Gastrocnemius medialis (tissue), 4 donors: ENCODE measurements at regions not wholly inside any gene's neighbourhood (a gene's known extent, or its start where the extent isn't known, plus 50 kb on each side); places are given as distances from the start of the nearest gene placed in this dataset.

Experiments
- ATAC-seq, 2 donors: fragments of 150-250 bp; one replicate each; pipeline ENCODE4 v1.9.1; 2016
- DNase-seq, 2 donors: peaks; one replicate each; pipeline ENCODE4 v3.0.0-alpha.2; 2019
- H3K27ac ChIP-seq, 4 donors: fragments of 200-600 bp; sonication (generic); 1 replicate in 1 of 4; 2 replicates in 3 of 4; pipeline ENCODE4 v1.5.1; 2016 to 2018; ENCODE audit warnings: mild to moderate bottlenecking in 2 of 4, moderate library complexity in 1 of 4
- H3K27me3 ChIP-seq, 3 donors: fragments of 200-600 bp; sonication (generic) in 2 of 3; 1 replicate in 1 of 3; 2 replicates in 2 of 3; pipeline versions ENCODE4 v1.5.1 to v1.6.0; 2016 to 2019; ENCODE audit warnings: mild to moderate bottlenecking in 1 of 3, moderate library complexity in 1 of 3
- H3K36me3 ChIP-seq, 2 donors: fragments of 200-600 bp; sonication (generic) in 1 of 2; one replicate each; pipeline ENCODE4 v1.5.1; 2017 to 2018
- H3K4me1 ChIP-seq, 2 donors: fragments of 200-600 bp; sonication (generic) in 1 of 2; one replicate each; pipeline ENCODE4 v1.5.1; 2016 to 2017; ENCODE audit warnings: mild to moderate bottlenecking in 2 of 2
- H3K4me3 ChIP-seq, 4 donors: fragments of 200-600 bp; sonication (generic) in 3 of 4; 1 replicate in 1 of 4; 2 replicates in 3 of 4; pipeline ENCODE4 v1.5.1; 2016 to 2019; ENCODE audit warnings: mild to moderate bottlenecking in 2 of 4
- H3K9me3 ChIP-seq, 3 donors: fragments of 200-600 bp; sonication (generic) in 2 of 3; 1 replicate in 1 of 3; 2 replicates in 2 of 3; pipeline ENCODE4 v1.5.1; 2016 to 2019
- CTCF ChIP-seq, 5 experiments: fragments of 450-650 bp in 3 of 5; fragments of 200-600 bp in 2 of 5; sonication (generic) in 2 of 5; IDR thresholded peaks in 4 of 5; conservative IDR thresholded peaks in 1 of 5; 1 replicate in 4 of 5; 2 replicates in 1 of 5; pipeline ENCODE4 v1.5.1; 2016 to 2019; ENCODE audit warnings: antibody characterized with exemption in 5 of 5, mild to moderate bottlenecking in 3 of 5, moderate library complexity in 3 of 5
- POLR2A ChIP-seq, 2 donors: fragments of 450-650 bp; IDR thresholded peaks; one replicate each; pipeline ENCODE4 v1.6.1; 2017; ENCODE audit warnings: antibody characterized with exemption in 2 of 2, mild to moderate bottlenecking in 2 of 2, moderate library complexity in 2 of 2
- in situ Hi-C, 4 donors: fragments of 200-750 bp; cut with MboI; loops; one replicate each; pipeline versions ENCODE4 v1.15.0 to v1.8.0; 2017; ENCODE audit warnings: low sequenced_read_pairs in 4 of 4
- intact Hi-C: fragments of 100-400 bp; cut with DNase I; formaldehyde crosslinking; loops from one replicate; pipeline ENCODE4 v1.15.1; 2023; ENCODE audit warnings: low total_unique reads

DNA sequence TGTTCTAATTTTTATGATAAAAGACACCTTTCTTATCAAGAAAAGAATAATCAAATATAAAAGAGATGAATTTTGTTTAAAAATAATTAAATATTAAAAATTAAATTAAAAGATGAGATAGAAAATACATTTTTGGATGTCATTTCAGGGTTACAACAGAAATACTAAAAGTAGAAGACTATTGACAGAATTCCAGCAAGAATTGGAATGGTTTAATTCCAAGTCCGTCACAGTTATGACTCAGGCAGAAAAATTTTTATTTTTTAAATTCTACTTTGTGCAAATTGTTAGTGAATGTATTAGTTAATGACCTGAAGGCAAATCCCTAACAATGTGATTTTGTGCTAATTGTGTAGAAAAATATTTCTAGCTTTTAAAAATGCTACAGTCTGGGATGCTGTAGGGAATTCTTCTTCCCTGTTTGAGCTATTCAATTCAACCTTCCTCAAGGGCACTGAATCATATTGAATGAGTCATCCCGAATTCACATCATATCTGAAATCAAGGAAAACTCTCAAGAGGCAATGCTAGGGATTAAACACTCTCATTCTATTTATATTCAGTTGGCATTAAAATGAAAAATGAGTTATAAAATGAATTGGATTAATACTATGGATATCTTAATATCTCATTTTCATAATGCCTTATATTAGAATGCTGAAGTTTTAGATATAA lies 633.5 kb upstream of the ATXN8OS start:
- H3K27ac ChIP-seq: no peak overlapping the region
- H3K4me3 ChIP-seq: no peak overlapping the region
- H3K36me3 ChIP-seq: no peaks in the 10 kb centered on the region
- H3K27me3 ChIP-seq: no peaks in the 10 kb centered on the region
- in situ Hi-C loops (no loop called here), intact Hi-C loops (no loop called here)
- no peak for ATAC-seq
- TF ChIP-seq POLR2A (IDR thresholded peaks at IDR 0.05) (no peak), CTCF (IDR thresholded peaks at IDR 0.05 in 4 of 5, conservative IDR thresholded peaks at IDR 0.05 in 1 of 5) (no peak)
- no peaks in the 10 kb centered on the region for H3K4me1 ChIP-seq
- no peaks in the 10 kb centered on the region for H3K9me3 ChIP-seq
- DNase-seq: no peak

DNA sequence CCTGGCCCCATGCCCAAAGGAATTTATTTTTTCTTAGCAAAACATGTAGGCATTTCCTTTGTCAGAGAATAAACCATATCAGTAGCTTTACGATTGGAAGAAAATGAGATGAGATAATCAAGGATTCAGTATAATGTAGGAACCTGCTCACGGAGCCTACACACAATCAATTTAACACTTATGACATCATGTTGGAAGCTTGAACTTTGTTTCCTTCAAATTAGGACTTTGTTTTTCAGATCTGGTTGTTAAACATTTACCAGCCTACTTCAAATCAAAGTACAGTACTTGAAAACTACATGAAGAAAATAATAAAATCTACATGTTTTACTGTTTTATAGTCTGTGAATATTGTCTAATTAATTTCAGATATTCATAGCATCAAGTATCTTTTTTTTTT lies 639.0 kb upstream of the ATXN8OS start:
- DNase-seq (no peak), ATAC-seq (no peak)
- no peak overlapping the region for H3K27ac ChIP-seq
- intact Hi-C loops (no loop called here), in situ Hi-C loops (no loop called here)
- no peaks in the 10 kb centered on the region for H3K36me3 ChIP-seq
- H3K9me3 ChIP-seq: no peaks in the 10 kb centered on the region
- no peaks in the 10 kb centered on the region for H3K4me1 ChIP-seq
- H3K27me3 ChIP-seq: no peaks in the 10 kb centered on the region
- no peak overlapping the region for H3K4me3 ChIP-seq
- TF ChIP-seq CTCF (IDR thresholded peaks at IDR 0.05 in 4 of 5, conservative IDR thresholded peaks at IDR 0.05 in 1 of 5): no peak
- TF ChIP-seq POLR2A (IDR thresholded peaks at IDR 0.05): no peak

GRCh38 chr13:69461397-69461796 lies 646.2 kb upstream of the ATXN8OS start:
- DNase-seq (no peak), ATAC-seq (no peak)
- no peaks in the 10 kb centered on the region for H3K4me1 ChIP-seq
- H3K9me3 ChIP-seq: no peaks in the 10 kb centered on the region
- H3K36me3 ChIP-seq: no peaks in the 10 kb centered on the region
- H3K27ac ChIP-seq: no peak overlapping the region
- no peaks in the 10 kb centered on the region for H3K27me3 ChIP-seq
- TF ChIP-seq POLR2A (IDR thresholded peaks at IDR 0.05) (no peak), CTCF (IDR thresholded peaks at IDR 0.05 in 4 of 5, conservative IDR thresholded peaks at IDR 0.05 in 1 of 5) (no peak)
- no peak overlapping the region for H3K4me3 ChIP-seq
- intact Hi-C loops: no loop called here
- in situ Hi-C loops: no loop called here

DNA sequence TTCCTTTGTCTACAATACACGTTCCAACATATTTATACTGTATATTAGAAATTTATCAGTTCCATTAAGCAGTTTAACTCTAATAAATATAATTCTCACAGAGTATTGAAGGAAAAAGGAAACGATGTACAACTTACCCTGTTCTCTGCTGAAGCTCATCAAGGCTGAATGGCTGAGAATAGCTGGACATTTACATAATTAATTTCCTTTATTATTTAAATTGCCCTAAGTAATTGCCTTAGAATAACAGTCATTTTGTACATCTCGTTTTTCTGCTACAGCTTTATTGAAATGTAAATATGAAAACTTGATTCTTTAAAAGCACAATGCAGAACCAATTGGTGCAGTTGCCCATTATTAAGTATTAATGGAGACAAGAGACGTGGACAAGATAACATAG lies 648.3 kb upstream of the ATXN8OS start:
- no peak overlapping the region for H3K27ac ChIP-seq
- H3K9me3 ChIP-seq: no peaks in the 10 kb centered on the region
- no peak for TF ChIP-seq POLR2A (IDR thresholded peaks at IDR 0.05)
- no peak for TF ChIP-seq CTCF (IDR thresholded peaks at IDR 0.05 in 4 of 5, conservative IDR thresholded peaks at IDR 0.05 in 1 of 5)
- ATAC-seq (no peak), DNase-seq (no peak)
- no peak overlapping the region for H3K4me3 ChIP-seq
- intact Hi-C loops: no loop called here
- H3K36me3 ChIP-seq: no peaks in the 10 kb centered on the region
- no peaks in the 10 kb centered on the region for H3K27me3 ChIP-seq
- in situ Hi-C loops: no loop called here
- H3K4me1 ChIP-seq: no peaks in the 10 kb centered on the region

- intact Hi-C loops: no loop called here
- no peak overlapping the region for H3K4me3 ChIP-seq
These were observed 649.6 kb upstream of the ATXN8OS start for GRCh38 chr13:69458013-69458412.

More at GRCh38 chr13:69458013-69458412, 649.6 kb upstream of the ATXN8OS start:
- no peak for ATAC-seq
- Histone ChIP-seq H3K4me1 (no peaks in the 10 kb centered on the region), H3K36me3 (no peaks in the 10 kb centered on the region), H3K9me3 (no peaks in the 10 kb centered on the region), H3K27ac (no peak overlapping the region), H3K27me3 (no peaks in the 10 kb centered on the region)
- no peak for DNase-seq
- in situ Hi-C loops: no loop called here
- TF ChIP-seq POLR2A (IDR thresholded peaks at IDR 0.05) (no peak), CTCF (IDR thresholded peaks at IDR 0.05 in 4 of 5, conservative IDR thresholded peaks at IDR 0.05 in 1 of 5) (no peak)
